Sigmoid colon (tissue), 3 donors: ENCODE measurements at regions not wholly inside any gene's neighbourhood (a gene's known extent, or its start where the extent isn't known, plus 50 kb on each side); places are given as distances from the start of the nearest gene placed in this dataset.

Source experiments
- CTCF ChIP-seq, 4 experiments: fragments of 450-650 bp in 3 of 4; fragments of 200-600 bp in 1 of 4; IDR thresholded peaks; one replicate each; pipeline ENCODE4 v1.5.1; 2016 to 2019; ENCODE audit warnings: antibody characterized with exemption in 4 of 4, mild to moderate bottlenecking in 3 of 4, moderate library complexity in 2 of 4
- POLR2A ChIP-seq, 2 donors: fragments of 450-650 bp; IDR thresholded peaks; one replicate each; pipeline ENCODE4 v1.6.1; 2016; ENCODE audit warnings: antibody characterized with exemption in 2 of 2, mild to moderate bottlenecking in 2 of 2, moderate library complexity in 2 of 2

- TF ChIP-seq CTCF (IDR thresholded peaks at IDR 0.05) (no peak), POLR2A (IDR thresholded peaks at IDR 0.05) (no peak)
These were observed 267.7 kb downstream of the FGFR2 start for GRCh38 chr10:121330563-121330962.
